K562 (cell line): ENCODE measurements at regions not wholly inside any gene's neighbourhood (a gene's known extent, or its start where the extent isn't known, plus 50 kb on each side); places are given as distances from the start of the nearest gene placed in this dataset.

Source experiments
- ATAC-seq: fragments of 200-7000 bp; cut with Tn5 transposase; 3 replicates; pipeline ENCODE4 v1.9.1; 2020; ENCODE audit warnings: moderate library complexity
- BruUV-seq: library from RNA; stranded (reverse); fragments of 400-500 nt; replicated peaks from 2 replicates; lab custom pipeline; 2021; lab: Mats Ljungman, UMichigan
- CTCF ChIA-PET: fragments of 300-600 bp; formaldehyde crosslinking; extraction: SDS; loops from one replicate; lab custom pipeline; 2021; ENCODE audit warnings: low intra/inter-chr PET ratio; lab: Yijun Ruan, JAX
- POLR2A ChIA-PET: fragments of 300-600, 350-650 bp; sonication (Branson Sonifier 250); formaldehyde crosslinking; extraction: SDS; loops from one replicate; lab custom pipeline; 2021; ENCODE audit warnings: antibody characterized with exemption, inconsistent platforms; lab: Yijun Ruan, JAX
- DNase-seq, 4 experiments: peaks; one replicate each; pipeline versions ENCODE4 v3.0.0 to v3.0.0-alpha.2; 2011 to 2018; ENCODE audit warnings: low spot score in 3 of 4, mixed read lengths in 3 of 4; ENCODE audit errors: extremely low read depth in 1 of 4
- FAIRE-seq: peaks from 2 replicates; lab custom pipeline; 2011; peaks lifted over from hg19 to GRCh38; lab: Jason Lieb, UNC
- H2AFZ ChIP-seq: 2 replicates; pipeline ENCODE4 v1.6.0; 2011; ENCODE audit warnings: low read depth, low read length, control low read depth, inconsistent platforms
- H3K27ac ChIP-seq: fragments of 200-600 bp; 3 replicates; pipeline ENCODE4 v1.8.0; 2011; ENCODE audit warnings: low read depth, mild to moderate bottlenecking, control low read depth, inconsistent platforms, low read length, moderate library complexity, mixed read lengths; ENCODE audit errors: extremely low read depth
- H3K27me3 ChIP-seq, 2 experiments: fragments of 300-600 bp in 1 of 2; 2 replicates in 1 of 2; 3 replicates in 1 of 2; pipeline versions ENCODE4 v1.6.0 to v1.8.0; 2011; ENCODE audit warnings: inconsistent platforms in 2 of 2, low read length in 2 of 2, mild to moderate bottlenecking in 1 of 2, mixed read lengths in 1 of 2, moderate library complexity in 1 of 2; ENCODE audit not compliant: control insufficient read depth in 2 of 2, insufficient read depth in 2 of 2
- H3K36me3 ChIP-seq: fragments of 300-600 bp; 3 replicates; pipeline ENCODE4 v1.8.0; 2011; ENCODE audit warnings: mild to moderate bottlenecking, low read length, inconsistent platforms; ENCODE audit not compliant: control insufficient read depth, insufficient read depth
- H3K4me1 ChIP-seq, 2 experiments: fragments of 200-600 bp in 1 of 2; replicated peaks in 1 of 2; 2 replicates in 1 of 2; 3 replicates in 1 of 2; pipeline versions ENCODE4 v1.5.1 to v1.8.0; 2011; ENCODE audit warnings: inconsistent platforms in 2 of 2, low read length in 2 of 2, mild to moderate bottlenecking in 1 of 2, mixed read lengths in 1 of 2, moderate library complexity in 1 of 2; ENCODE audit not compliant: control insufficient read depth in 2 of 2, insufficient read depth in 2 of 2
- H3K4me2 ChIP-seq: 2 replicates; pipeline ENCODE4 v1.6.1; 2011; ENCODE audit warnings: low read length, control low read depth, inconsistent platforms, mixed read lengths; ENCODE audit not compliant: insufficient read depth
- H3K4me3 ChIP-seq: fragments of 200-600 bp; sonication (generic), shearing (Covaris generic); 2 replicates; pipeline ENCODE4 v1.5.1; 2016; ENCODE audit warnings: control low read depth, inconsistent platforms
- H3K79me2 ChIP-seq: fragments of 200-600 bp; 3 replicates; pipeline ENCODE4 v1.8.0; 2011; ENCODE audit warnings: low read length, inconsistent platforms; ENCODE audit not compliant: control insufficient read depth, insufficient read depth
- H3K9ac ChIP-seq, 2 experiments: 2 replicates each; pipeline versions ENCODE4 v1.6.0 to v1.6.1; 2011; ENCODE audit warnings: low read depth in 2 of 2, low read length in 2 of 2, control low read depth in 1 of 2, inconsistent platforms in 1 of 2, mild to moderate bottlenecking in 1 of 2, mixed read lengths in 1 of 2; ENCODE audit not compliant: insufficient read depth in 1 of 2
- H3K9me1 ChIP-seq: one replicate; pipeline ENCODE4 v1.6.0; 2011; ENCODE audit warnings: inconsistent platforms, mild to moderate bottlenecking, low read length, moderate library complexity; ENCODE audit not compliant: control insufficient read depth, insufficient read depth
- H3K9me3 ChIP-seq: replicated peaks from 2 replicates; pipeline ENCODE4 v1.5.1; 2011; ENCODE audit warnings: low read depth, low read length, inconsistent platforms; ENCODE audit not compliant: control insufficient read depth, insufficient read depth
- H4K20me1 ChIP-seq: replicated peaks from 2 replicates; pipeline ENCODE4 v1.6.1; 2011; ENCODE audit warnings: low read length, inconsistent platforms, mixed read lengths; ENCODE audit not compliant: control insufficient read depth, insufficient read depth
- BCLAF1 ChIP-seq, 2 experiments: fragments of 450-650 bp in 1 of 2; IDR thresholded peaks; 2 replicates each; pipeline ENCODE4 v1.6.1; 2011 to 2017; ENCODE audit warnings: low read depth in 2 of 2, antibody characterized with exemption in 1 of 2, borderline replicate concordance in 1 of 2, low read length in 1 of 2, mild to moderate bottlenecking in 1 of 2, mixed read lengths in 1 of 2; ENCODE audit not compliant: control insufficient read depth in 1 of 2
- HMGXB4 ChIP-seq: sonication (generic); formaldehyde crosslinking; IDR thresholded peaks from 2 replicates; pipeline ENCODE4 v1.8.1; 2023; ENCODE audit warnings: mild to moderate bottlenecking, missing genetic modification reagents
- MLX ChIP-seq, 2 experiments: fragments of 450-650 bp in 1 of 2; sonication (generic) in 1 of 2; formaldehyde crosslinking; conservative IDR thresholded peaks; 2 replicates each; pipeline versions ENCODE4 v1.4.0 to v1.8.1; 2020 to 2022; ENCODE audit warnings: mild to moderate bottlenecking in 1 of 2, missing genetic modification reagents in 1 of 2
- PCBP1 ChIP-seq: fragments of 200-400 bp; formaldehyde crosslinking; IDR thresholded peaks from 2 replicates; pipeline ENCODE4 v1.6.1; 2018; ENCODE audit warnings: mild to moderate bottlenecking, low read depth, low read length; ENCODE audit not compliant: poor library complexity, severe bottlenecking
- RBBP5 ChIP-seq: fragments of 200-600 bp; sonication (generic); IDR thresholded peaks from 2 replicates; pipeline ENCODE4 v1.6.1; 2012; ENCODE audit warnings: borderline replicate concordance, mild to moderate bottlenecking, low read length, control low read depth, inconsistent platforms; ENCODE audit not compliant: insufficient read depth, poor library complexity, severe bottlenecking
- SAFB ChIP-seq: fragments of 200-400 bp; formaldehyde crosslinking; IDR thresholded peaks from 2 replicates; pipeline ENCODE4 v1.6.1; 2017; ENCODE audit warnings: low read depth, low read length, borderline replicate concordance
- ZNF23 ChIP-seq: fragments of 250-450 bp; sonication (Bioruptor Pico); IDR thresholded peaks from 2 replicates; pipeline ENCODE4 v1.4.0; 2020; ENCODE audit warnings: mild to moderate bottlenecking
- ZNF253 ChIP-seq: fragments of 250-450 bp; sonication (Bioruptor Pico); conservative IDR thresholded peaks from 2 replicates; pipeline ENCODE4 v1.6.1; 2021; ENCODE audit warnings: mild to moderate bottlenecking
- WGBS: fragments of 100-300 bp; shearing (Covaris generic); methylation state at CpG from one replicate; pipeline ENCODE4 v1.1.6; 2016; ENCODE audit warnings: low coverage, mixed read lengths; ENCODE audit not compliant: insufficient coverage; ENCODE audit errors: missing lambda C conversion rate; 5-methylcytosine and 5-hydroxymethylcytosine counted together
- in situ Hi-C: fragments of 300-500 bp; cut with MboI; formaldehyde crosslinking; loops from 4 replicates; pipeline ENCODE4 v1.15.0; 2018; ENCODE audit warnings: inconsistent platforms, mixed read lengths
- intact Hi-C: fragments of 100-400 bp; cut with micrococcal nuclease; formaldehyde crosslinking; loops from 2 replicates; pipeline ENCODE4 v1.14.2; 2022

- Histone ChIP-seq H3K9ac (no peak overlapping the region), H3K9me3 (no peaks in the 10 kb centered on the region), H3K4me2 (no peak overlapping the region), H3K27ac (no peak overlapping the region), H3K79me2 (no peaks in the 10 kb centered on the region), H3K9me1 (no peaks in the 10 kb centered on the region), H3K4me3 (no peak overlapping the region), H4K20me1 (no peaks in the 10 kb centered on the region), H2AFZ (no peak overlapping the region), H3K36me3 (no peaks in the 10 kb centered on the region), H3K4me1 (no peaks in the 10 kb centered on the region), H3K27me3 (peaks cover 0 to 5% of the 10 kb centered on the region in 2 experiments; a peak in 1 of 5 replicates)
- FAIRE-seq, result no peak
- no peak for ATAC-seq
- no peak for DNase-seq
- ChIA-PET POLR2A (no interaction called here), CTCF (no interaction called here)
- no peak for TF ChIP-seq SAFB
- no peak for TF ChIP-seq HMGXB4 (CRISPR knock-in tag)
- TF ChIP-seq BCLAF1 (IDR thresholded peaks at IDR 0.05; ENCODE audit: borderline replicate concordance in 1 of 2, control insufficient read depth in 1 of 2, low read depth in 2 of 2, low read length in 1 of 2), result no peak
- no peak for TF ChIP-seq MLX (CRISPR knock-in tag; conservative IDR thresholded peaks at IDR 0.05)
- TF ChIP-seq PCBP1, result no peak
- TF ChIP-seq RBBP5, result no peak
- no peak for TF ChIP-seq ZNF253 (CRISPR knock-in tag)
- no peak for TF ChIP-seq ZNF23
- in situ Hi-C loops (loop anchor here (5.0 kb wide), 1 partner anchor 78 kb away; no protein-coding TSS in a partner anchor), intact Hi-C loops (no loop called here)
- no TSS peak for BruUV-seq
- WGBS, result 30% methylated on average over 2 of the region's 2 CpGs
Observed at GRCh38 chr18:22624176-22624575, 206.5 kb upstream of the CTAGE1 start.
